DOHH2 (cell line): ENCODE measurements at regions not wholly inside any gene's neighbourhood (a gene's known extent, or its start where the extent isn't known, plus 50 kb on each side); places are given as distances from the start of the nearest gene placed in this dataset.

Experiments
- H3F3A ChIP-seq: fragments of 200-600 bp; sonication (generic), shearing (Covaris generic); 2 replicates; pipeline ENCODE4 v1.6.0; 2016; ENCODE audit warnings: antibody characterized with exemption, mild to moderate bottlenecking; ENCODE audit not compliant: control insufficient read depth, insufficient read depth
- H3K27ac ChIP-seq: fragments of 200-600 bp; sonication (generic); 2 replicates; pipeline ENCODE4 v1.5.1; 2014; ENCODE audit warnings: low read depth, mild to moderate bottlenecking, low read length, moderate library complexity
- H3K27me3 ChIP-seq: fragments of 200-600 bp; sonication (generic); 2 replicates; pipeline ENCODE4 v1.6.1; 2014; ENCODE audit warnings: mild to moderate bottlenecking, low read length, mixed read lengths; ENCODE audit not compliant: control insufficient read depth
- H3K36me3 ChIP-seq: fragments of 200-600 bp; sonication (generic); 2 replicates; pipeline ENCODE4 v1.6.1; 2014; ENCODE audit warnings: mild to moderate bottlenecking, low read length, moderate library complexity, mixed read lengths; ENCODE audit not compliant: control insufficient read depth
- H3K4me1 ChIP-seq: fragments of 200-600 bp; sonication (generic); 2 replicates; pipeline ENCODE4 v1.6.1; 2014; ENCODE audit warnings: mild to moderate bottlenecking, low read length, mixed read lengths; ENCODE audit not compliant: control insufficient read depth
- H3K4me2 ChIP-seq: fragments of 200-600 bp; sonication (generic); 2 replicates; pipeline ENCODE4 v1.6.0; 2014; ENCODE audit warnings: mild to moderate bottlenecking, low read length, moderate library complexity
- H3K4me3 ChIP-seq: fragments of 200-600 bp; sonication (generic); 2 replicates; pipeline ENCODE4 v1.5.1; 2014; ENCODE audit warnings: mild to moderate bottlenecking, low read length, mixed read lengths
- H3K79me2 ChIP-seq: fragments of 200-600 bp; sonication (generic); 2 replicates; pipeline ENCODE4 v1.6.1; 2014; ENCODE audit warnings: mild to moderate bottlenecking, low read length, mixed read lengths; ENCODE audit not compliant: control insufficient read depth
- H3K9me2 ChIP-seq: fragments of 200-600 bp; sonication (generic); replicated peaks from 2 replicates; pipeline ENCODE4 v1.6.1; 2014; ENCODE audit warnings: mild to moderate bottlenecking, low read length, mixed read lengths; ENCODE audit not compliant: control insufficient read depth
- H3K9me3 ChIP-seq: fragments of 200-600 bp; sonication (generic); 2 replicates; pipeline ENCODE4 v1.6.1; 2014; ENCODE audit warnings: antibody characterized with exemption, low read length, mixed read lengths; ENCODE audit not compliant: control insufficient read depth, insufficient read depth
- H4K20me1 ChIP-seq: fragments of 200-600 bp; sonication (generic); 2 replicates; pipeline ENCODE4 v1.6.0; 2014; ENCODE audit warnings: low read depth, mild to moderate bottlenecking, antibody characterized with exemption, low read length, moderate library complexity; ENCODE audit not compliant: control insufficient read depth, insufficient read depth
- CTCF ChIP-seq: fragments of 200-600 bp; sonication (generic); IDR thresholded peaks from one replicate; pipeline ENCODE4 v1.5.1; 2014; ENCODE audit warnings: antibody characterized with exemption, mild to moderate bottlenecking, low read depth, low read length; ENCODE audit not compliant: poor library complexity, severe bottlenecking
- EZH2phosphoT487 ChIP-seq: fragments of 200-600 bp; sonication (generic); IDR thresholded peaks from 2 replicates; pipeline ENCODE4 v1.6.1; 2017; ENCODE audit warnings: borderline replicate concordance, mild to moderate bottlenecking, antibody characterized with exemption, low read length, moderate library complexity, mixed read lengths

- Histone ChIP-seq H3K36me3 (no peaks in the 10 kb centered on the region), H3F3A (no peaks in the 10 kb centered on the region), H3K9me3 (no peaks in the 10 kb centered on the region), H3K27me3 (no peaks in the 10 kb centered on the region), H3K4me2 (no peak overlapping the region), H3K27ac (no peak overlapping the region), H3K9me2 (no peaks in the 10 kb centered on the region), H3K4me1 (peaks cover under 1% of the 10 kb centered on the region), H3K4me3 (no peak overlapping the region), H4K20me1 (no peaks in the 10 kb centered on the region), H3K79me2 (no peaks in the 10 kb centered on the region)
- no peak for TF ChIP-seq EZH2phosphoT487
- TF ChIP-seq CTCF = no peak
Measured at GRCh38 chr1:81432059-81432458, 368.7 kb upstream of the ADGRL2 start.

- no peaks in the 10 kb centered on the region for H3K4me1 ChIP-seq
- no peak overlapping the region for H3K4me3 ChIP-seq
- TF ChIP-seq CTCF (no peak), EZH2phosphoT487 (no peak)
- no peak overlapping the region for H3K4me2 ChIP-seq
- no peaks in the 10 kb centered on the region for H3F3A ChIP-seq
- H4K20me1 ChIP-seq = no peaks in the 10 kb centered on the region
- no peaks in the 10 kb centered on the region for H3K79me2 ChIP-seq
- no peaks in the 10 kb centered on the region for H3K9me2 ChIP-seq
- no peaks in the 10 kb centered on the region for H3K27me3 ChIP-seq
- H3K27ac ChIP-seq = no peak overlapping the region
- no peaks in the 10 kb centered on the region for H3K9me3 ChIP-seq
- no peaks in the 10 kb centered on the region for H3K36me3 ChIP-seq
Measured at GRCh38 chr1:81431624-81432000, 369.1 kb upstream of the ADGRL2 start.

- Histone ChIP-seq H3K79me2 (no peaks in the 10 kb centered on the region), H3K4me2 (no peak overlapping the region), H4K20me1 (no peaks in the 10 kb centered on the region), H3K4me3 (no peak overlapping the region), H3F3A (no peaks in the 10 kb centered on the region), H3K4me1 (no peaks in the 10 kb centered on the region), H3K27me3 (no peaks in the 10 kb centered on the region), H3K9me3 (no peaks in the 10 kb centered on the region), H3K27ac (no peak overlapping the region), H3K9me2 (no peaks in the 10 kb centered on the region), H3K36me3 (no peaks in the 10 kb centered on the region)
- TF ChIP-seq CTCF (no peak), EZH2phosphoT487 (no peak)
Measured at GRCh38 chr1:81430955-81431623, 369.6 kb upstream of the ADGRL2 start.
